Ishikawa (cell line): ENCODE measurements at regions not wholly inside any gene's neighbourhood (a gene's known extent, or its start where the extent isn't known, plus 50 kb on each side); places are given as distances from the start of the nearest gene placed in this dataset.

ENCODE experiments used
- CREB1 ChIP-seq: IDR thresholded peaks from 2 replicates; pipeline ENCODE4 v1.6.1; 2012; ENCODE audit warnings: low read depth
- FOXM1 ChIP-seq: IDR thresholded peaks from 2 replicates; pipeline ENCODE4 v1.6.1; 2012; ENCODE audit warnings: low read depth, borderline replicate concordance
- RAD21 ChIP-seq: IDR thresholded peaks from 2 replicates; pipeline ENCODE4 v1.6.1; 2012; ENCODE audit warnings: low read depth

GRCh38 chr14:41055589-41055988, 551.1 kb upstream of the LRFN5 start:
- TF ChIP-seq FOXM1: no peak
- no peak for TF ChIP-seq RAD21
- no peak for TF ChIP-seq CREB1
